ENCODE measurements at regions not wholly inside any gene's neighbourhood (a gene's known extent, or its start where the extent isn't known, plus 50 kb on each side); places are given as distances from the start of the nearest gene placed in this dataset.
"Not testable (repeated sequence)": the region's sequence is repeated elsewhere in the genome, so short reads cannot be mapped to it uniquely, and the experiment has no call there.

DNA sequence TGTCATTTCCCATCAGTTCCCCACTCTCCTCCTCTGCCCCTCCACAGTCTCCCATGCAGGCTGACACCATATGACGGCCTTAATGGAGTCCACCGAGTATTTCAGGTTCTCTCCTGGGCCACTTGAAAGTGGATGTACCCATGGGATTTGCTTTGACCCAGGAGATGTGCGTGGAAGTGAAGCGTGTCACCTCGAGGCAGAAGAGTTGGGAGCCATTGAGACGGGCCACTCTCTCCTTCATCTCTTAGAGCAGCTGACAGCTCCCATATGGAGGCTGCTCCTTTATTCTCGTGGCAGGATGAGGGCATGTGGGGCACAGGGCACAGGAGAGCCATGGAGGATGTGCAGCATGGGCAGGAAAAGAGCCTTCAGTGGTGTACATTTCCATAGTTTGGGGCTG is 144.7 kb upstream of the CRYM start:
- DNase-seq (ENCODE audit: low spot score) = not testable (repeated sequence)

- DNase-seq (ENCODE audit: low spot score) = not testable (repeated sequence)
These were observed 126.6 kb upstream of the CRYM start for GRCh38 chr16:21404699-21405098.

DNA sequence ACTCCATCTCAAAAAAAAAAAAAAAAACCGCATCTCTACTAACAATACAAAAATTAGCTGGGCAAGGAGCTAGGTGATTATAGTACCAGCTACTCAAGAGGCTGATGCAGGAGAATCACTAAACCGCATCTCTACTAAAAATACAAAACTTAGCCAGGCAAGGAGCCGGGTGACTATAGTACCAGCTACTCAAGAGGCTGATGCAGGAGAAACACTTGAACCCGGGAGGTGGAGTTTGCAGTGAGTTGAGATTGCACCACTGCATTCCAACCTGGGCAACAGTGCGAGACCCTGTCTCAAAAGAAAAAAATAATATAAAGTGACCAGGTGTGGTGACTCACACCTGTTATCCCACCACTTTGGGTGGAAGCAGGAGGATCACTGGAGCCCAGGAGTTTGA is 119.8 kb upstream of the CRYM start:
- not testable (repeated sequence) for DNase-seq (ENCODE audit: low spot score)

GRCh38 chr16:21396545-21396944 is 118.5 kb upstream of the CRYM start:
- DNase-seq (ENCODE audit: low spot score) = not testable (repeated sequence)

- not testable (repeated sequence) for DNase-seq (ENCODE audit: low spot score)
These were observed 112.5 kb upstream of the CRYM start for GRCh38 chr16:21390634-21391033.

DNA sequence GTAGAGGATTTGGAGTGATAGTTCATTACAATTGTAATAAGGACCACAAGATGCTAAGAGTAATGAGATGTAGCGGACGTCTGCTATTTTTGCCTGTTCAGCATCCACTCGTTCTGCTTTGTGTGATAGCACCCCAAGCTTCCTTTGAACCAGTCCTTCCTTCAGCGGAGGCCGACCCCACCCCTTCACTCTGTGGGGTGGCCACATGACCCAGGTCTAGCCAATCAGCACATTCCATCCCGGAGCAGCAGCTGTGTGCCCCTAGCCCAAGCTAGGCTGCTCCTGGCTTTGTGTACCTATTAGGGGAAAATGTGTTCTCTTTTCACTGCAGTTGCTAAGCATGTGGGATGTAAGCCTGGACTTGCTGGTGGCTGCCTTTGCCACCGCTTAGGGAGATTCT is 111.8 kb upstream of the CRYM start:
- DNase-seq (ENCODE audit: low spot score) = not testable (repeated sequence)

DNA sequence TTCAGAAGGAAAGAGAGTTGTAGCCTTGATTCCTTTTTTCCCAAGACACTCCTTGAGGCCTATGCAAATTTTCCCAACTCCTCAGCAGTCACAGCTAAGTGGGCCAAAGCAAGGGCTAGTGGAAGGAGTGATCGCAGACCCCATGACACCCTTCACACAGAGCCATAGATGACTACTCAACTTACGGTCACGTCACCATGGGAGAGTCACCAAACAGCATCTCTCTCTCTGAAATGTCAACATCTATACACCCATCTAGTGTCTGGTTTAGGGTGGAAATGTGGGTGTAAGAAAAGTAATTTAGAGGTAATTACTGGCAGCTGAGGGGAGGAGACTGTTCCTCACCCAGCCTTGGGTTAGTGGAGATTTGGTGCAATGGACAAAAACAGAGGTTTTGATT is 109.7 kb upstream of the CRYM start:
- not testable (repeated sequence) for DNase-seq (ENCODE audit: low spot score)

- not testable (repeated sequence) for DNase-seq (ENCODE audit: low spot score)
These were observed 108.3 kb upstream of the CRYM start for GRCh38 chr16:21386201-21386915.

- not testable (repeated sequence) for DNase-seq (ENCODE audit: low spot score)
These were observed 105.6 kb upstream of the CRYM start for GRCh38 chr16:21383682-21384081.

DNA sequence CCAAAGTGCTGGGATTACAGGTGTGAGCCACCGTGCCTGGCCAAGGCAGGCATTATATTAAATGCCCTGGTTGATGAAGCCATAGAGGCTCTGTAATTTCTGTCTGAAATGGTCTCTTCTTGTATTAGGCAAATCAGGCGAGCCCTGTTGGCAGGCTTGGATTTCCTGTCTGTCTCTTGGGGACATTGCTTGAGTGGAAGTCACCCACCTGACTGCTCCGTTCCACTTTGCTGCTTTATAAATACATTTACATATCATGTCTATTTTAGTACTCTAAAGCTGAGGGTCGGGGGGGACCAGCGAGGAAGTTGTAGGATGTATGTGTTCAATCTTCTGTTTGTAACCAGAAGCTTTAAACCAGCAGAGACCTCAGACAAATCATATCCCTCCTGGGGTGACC is 101.6 kb upstream of the CRYM start:
- not testable (repeated sequence) for DNase-seq (ENCODE audit: low spot score)

- DNase-seq (ENCODE audit: low spot score) = not testable (repeated sequence)
These were observed 98.3 kb upstream of the CRYM start for GRCh38 chr16:21376196-21376899.

- DNase-seq (ENCODE audit: low spot score) = not testable (repeated sequence)
These were observed 97.2 kb upstream of the CRYM start for GRCh38 chr16:21375334-21375733.

DNA sequence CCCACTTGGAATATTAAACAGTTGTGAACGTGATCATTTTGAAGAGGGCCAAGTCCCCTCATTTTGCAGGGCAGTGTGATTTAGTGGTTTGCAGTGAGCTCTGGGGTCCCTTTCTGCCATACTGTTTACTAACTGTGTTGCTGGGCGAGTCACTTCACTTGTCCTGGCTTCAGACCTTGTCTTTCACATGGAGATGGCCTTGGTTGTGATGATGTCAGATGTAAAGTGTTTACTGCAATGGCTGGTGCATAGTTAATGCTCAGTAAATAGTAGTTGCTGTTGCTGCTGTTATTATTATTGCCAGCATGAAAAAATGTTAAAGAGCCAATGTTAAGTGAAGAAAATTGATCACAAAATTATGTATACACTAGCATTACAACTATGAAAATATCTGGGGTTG is 95.4 kb upstream of the CRYM start:
- not testable (repeated sequence) for DNase-seq (ENCODE audit: low spot score)

- not testable (repeated sequence) for DNase-seq (ENCODE audit: low spot score)
These were observed 94.8 kb upstream of the CRYM start for GRCh38 chr16:21372862-21373261.

- not testable (repeated sequence) for DNase-seq (ENCODE audit: low spot score)
These were observed 94.2 kb upstream of the CRYM start for GRCh38 chr16:21372162-21372835.

GRCh38 chr16:21370791-21371190 is 92.7 kb upstream of the CRYM start:
- DNase-seq (ENCODE audit: low spot score) = not testable (repeated sequence)

DNA sequence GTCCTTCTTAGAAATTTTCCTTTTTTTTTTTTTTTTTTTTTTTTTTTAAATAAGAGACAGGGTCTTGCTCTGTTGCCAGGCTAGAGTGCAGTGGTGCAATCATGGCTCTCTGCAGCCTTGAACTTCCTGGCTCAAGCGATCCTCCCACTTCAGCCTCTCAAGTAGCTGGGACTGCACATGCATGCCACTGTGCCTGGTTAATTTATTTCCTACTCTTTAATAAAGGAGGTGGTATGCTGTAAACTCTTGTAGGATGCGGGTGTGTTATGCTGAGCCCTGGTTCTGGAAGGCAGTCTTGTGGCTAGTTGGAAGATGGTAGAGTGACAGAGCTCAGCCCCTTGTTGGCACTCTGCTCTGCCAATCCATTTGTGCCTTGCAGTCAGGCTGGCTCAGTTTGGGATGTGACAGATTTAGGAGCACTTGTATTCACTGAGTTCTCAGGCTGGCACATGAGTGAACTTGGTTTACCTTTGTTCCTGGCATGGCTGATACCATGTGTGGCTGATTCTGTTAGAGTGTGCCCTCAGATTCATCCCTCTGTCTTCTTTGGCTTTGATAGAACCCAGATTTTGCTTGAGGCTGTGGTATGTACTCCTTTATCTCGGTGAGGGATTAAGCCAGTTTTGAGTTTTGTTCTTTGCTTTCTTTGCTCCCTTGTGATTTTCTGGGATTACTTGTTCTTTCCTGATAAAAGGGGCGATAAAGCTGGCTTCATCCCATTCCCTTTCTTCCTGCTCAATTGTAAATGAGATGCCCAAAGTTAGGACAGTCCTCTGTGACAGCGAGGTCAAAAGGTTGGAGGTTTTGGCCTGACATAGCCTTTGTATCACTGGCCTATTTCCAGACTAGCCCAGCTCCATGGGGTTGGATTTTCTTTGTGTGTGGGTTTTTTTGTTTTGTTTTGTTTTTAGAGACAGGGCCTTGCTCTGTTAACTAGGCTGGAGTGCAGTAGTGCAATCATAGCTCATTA is 91.2 kb upstream of the CRYM start:
- DNase-seq (ENCODE audit: low spot score) = not testable (repeated sequence)

DNA sequence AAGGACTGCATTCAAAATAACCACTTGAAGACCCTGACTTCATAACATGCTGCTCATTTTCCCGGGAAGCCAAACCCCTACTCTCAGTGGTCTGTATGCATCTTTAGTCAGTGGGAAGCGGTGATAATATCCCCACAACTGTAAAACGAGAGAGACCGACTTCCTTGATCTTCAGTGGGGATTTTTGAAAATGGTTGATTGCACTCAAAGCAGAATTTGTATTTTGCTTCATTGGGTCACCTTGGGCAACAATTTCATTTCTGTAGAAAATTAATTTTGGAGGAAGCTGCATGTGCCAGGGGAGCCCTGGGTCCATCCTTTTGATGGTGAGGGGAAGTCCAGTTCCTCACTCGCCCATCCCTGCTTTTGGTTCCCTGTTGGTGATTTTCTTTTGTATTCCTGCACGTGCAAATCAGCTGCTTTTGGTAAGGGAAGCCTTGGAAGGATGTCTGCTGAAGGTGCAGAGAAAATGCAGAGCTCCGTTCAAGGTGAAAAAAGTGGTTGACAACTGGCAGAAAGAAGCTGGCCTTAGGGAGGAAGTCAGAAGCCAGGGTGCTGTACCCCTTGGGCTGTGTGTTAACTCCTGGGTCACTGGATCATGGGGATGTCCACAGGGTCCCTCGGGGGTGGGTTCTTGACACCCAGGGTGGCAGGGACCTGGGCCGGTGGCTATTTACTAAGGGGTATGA is 89.8 kb upstream of the CRYM start:
- not testable (repeated sequence) for DNase-seq (ENCODE audit: low spot score)

DNA sequence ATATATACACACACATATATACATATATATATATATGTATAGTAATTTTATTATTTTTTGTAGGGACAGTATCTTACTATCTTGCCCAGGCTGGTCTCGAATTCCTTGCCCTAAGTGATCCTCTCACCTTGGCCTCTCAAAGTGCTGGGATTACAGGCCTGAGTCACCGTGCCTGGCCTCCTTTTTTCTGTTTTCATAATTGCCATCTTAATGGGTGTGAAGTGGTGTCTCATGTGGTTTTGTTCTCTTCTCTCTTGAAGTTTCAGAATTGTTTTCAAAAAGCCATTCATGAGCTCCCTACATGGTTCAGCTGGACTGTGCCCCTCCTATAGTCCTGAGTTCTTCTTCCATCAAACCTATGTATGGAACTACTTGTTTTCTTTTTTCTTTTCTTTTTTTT is 88.9 kb upstream of the CRYM start:
- not testable (repeated sequence) for DNase-seq (ENCODE audit: low spot score)

DNA sequence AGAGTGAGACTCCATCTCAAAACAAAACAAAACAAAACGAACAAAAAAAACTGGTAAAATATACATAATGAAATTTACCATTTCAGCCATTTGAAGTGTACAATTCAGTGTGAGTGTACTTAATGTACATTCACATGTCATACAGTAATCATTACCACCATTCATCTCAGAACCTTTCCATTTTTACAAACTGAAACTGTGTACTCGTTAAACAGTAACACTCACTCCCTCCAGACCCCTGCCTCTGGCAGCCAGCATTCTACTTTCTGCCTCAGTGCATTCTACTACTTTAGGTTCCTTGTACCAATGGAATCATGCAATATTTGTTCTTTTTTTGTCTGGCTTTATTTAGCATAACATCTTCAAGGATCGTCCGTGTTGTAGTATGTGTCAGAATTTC is 87.5 kb upstream of the CRYM start:
- not testable (repeated sequence) for DNase-seq (ENCODE audit: low spot score)
